Neural cell (in vitro differentiated cells): ENCODE measurements at regions not wholly inside any gene's neighbourhood (a gene's known extent, or its start where the extent isn't known, plus 50 kb on each side); places are given as distances from the start of the nearest gene placed in this dataset.

Source experiments
- H2AFZ ChIP-seq: fragments of 200-600, 300-800 bp; sonication (generic), shearing (Covaris generic); 2 replicates; pipeline ENCODE4 v1.6.0; 2014; ENCODE audit warnings: low read depth, mild to moderate bottlenecking, antibody characterized with exemption, low read length, moderate library complexity
- H3F3A ChIP-seq: fragments of 200-600 bp; shearing (Covaris generic); 2 replicates; pipeline ENCODE4 v1.6.1; 2016; ENCODE audit warnings: mild to moderate bottlenecking, moderate library complexity, mixed read lengths, antibody characterized with exemption, low read length; ENCODE audit not compliant: insufficient read depth, poor library complexity, severe bottlenecking
- H3K27ac ChIP-seq: fragments of 200-600, 300-800 bp; sonication (generic), shearing (Covaris generic); 2 replicates; pipeline ENCODE4 v1.5.1; 2014; ENCODE audit warnings: mild to moderate bottlenecking, low read length, moderate library complexity
- H3K27me3 ChIP-seq: fragments of 300-800, 200-600 bp; sonication (generic), shearing (Covaris generic); 2 replicates; pipeline ENCODE4 v1.6.0; 2014; ENCODE audit warnings: mild to moderate bottlenecking, low read depth, low read length, moderate library complexity; ENCODE audit not compliant: insufficient read depth
- H3K36me3 ChIP-seq: fragments of 300-800, 200-600 bp; sonication (generic), shearing (Covaris generic); 2 replicates; pipeline ENCODE4 v1.5.1; 2014; ENCODE audit warnings: mild to moderate bottlenecking, antibody characterized with exemption, low read length, moderate library complexity; ENCODE audit not compliant: insufficient read depth
- H3K4me2 ChIP-seq: fragments of 300-800, 200-600 bp; sonication (generic), shearing (Covaris generic); 2 replicates; pipeline ENCODE4 v1.6.0; 2014; ENCODE audit warnings: mild to moderate bottlenecking, low read length
- H3K4me3 ChIP-seq: fragments of 300-800, 200-600 bp; sonication (generic), shearing (Covaris generic); 2 replicates; pipeline ENCODE4 v1.5.1; 2014; ENCODE audit warnings: mild to moderate bottlenecking, low read length, moderate library complexity
- H3K79me2 ChIP-seq: fragments of 200-600 bp; shearing (Covaris generic); replicated peaks from 2 replicates; pipeline ENCODE4 v1.6.0; 2014; ENCODE audit warnings: mild to moderate bottlenecking, low read length, moderate library complexity; ENCODE audit not compliant: insufficient read depth
- H3K9ac ChIP-seq: fragments of 300-800, 200-600 bp; sonication (generic), shearing (Covaris generic); 2 replicates; pipeline ENCODE4 v1.6.1; 2016; ENCODE audit warnings: mild to moderate bottlenecking, low read length, mixed read lengths
- H3K9me2 ChIP-seq: fragments of 200-600 bp; shearing (Covaris generic); 2 replicates; pipeline ENCODE4 v1.6.1; 2016; ENCODE audit warnings: mild to moderate bottlenecking, low read length, mixed read lengths; ENCODE audit not compliant: insufficient read depth
- H3K9me3 ChIP-seq: fragments of 200-600, 300-800 bp; sonication (generic), shearing (Covaris generic); 2 replicates; pipeline ENCODE4 v1.6.1; 2016; ENCODE audit warnings: mild to moderate bottlenecking, mixed run types, low read length, moderate library complexity, mixed read lengths
- H4K20me1 ChIP-seq: fragments of 200-600 bp; shearing (Covaris generic); 2 replicates; pipeline ENCODE4 v1.6.1; 2016; ENCODE audit warnings: mild to moderate bottlenecking, mixed run types; ENCODE audit not compliant: insufficient read depth
- CTCF ChIP-seq: fragments of 450-650 bp; IDR thresholded peaks from 2 replicates; pipeline ENCODE4 v1.5.1; 2014; ENCODE audit warnings: antibody characterized with exemption, mild to moderate bottlenecking, moderate library complexity; ENCODE audit not compliant: poor library complexity, severe bottlenecking
- EP300 ChIP-seq: fragments of 450-650 bp; conservative IDR thresholded peaks from 2 replicates; pipeline ENCODE4 v1.6.1; 2014; ENCODE audit warnings: antibody characterized with exemption, mild to moderate bottlenecking, moderate library complexity; ENCODE audit not compliant: poor library complexity, severe bottlenecking
- EZH2 ChIP-seq: fragments of 200-600, 300-800 bp; shearing (Covaris generic), sonication (generic); IDR thresholded peaks from 2 replicates; pipeline ENCODE4 v1.6.1; 2014; ENCODE audit warnings: antibody characterized with exemption, low read length, borderline replicate concordance, mild to moderate bottlenecking; ENCODE audit not compliant: insufficient read depth, poor library complexity, severe bottlenecking
- MXI1 ChIP-seq: fragments of 450-650 bp; conservative IDR thresholded peaks from 2 replicates; pipeline ENCODE4 v1.6.1; 2014; ENCODE audit warnings: antibody characterized with exemption, mild to moderate bottlenecking; ENCODE audit not compliant: poor library complexity, severe bottlenecking
- POLR2AphosphoS5 ChIP-seq: IDR thresholded peaks from 2 replicates; pipeline ENCODE4 v1.6.1; 2012
- RAD21 ChIP-seq: fragments of 450-650 bp; conservative IDR thresholded peaks from 2 replicates; pipeline ENCODE4 v1.6.1; 2014; ENCODE audit warnings: antibody characterized with exemption, mild to moderate bottlenecking, moderate library complexity
- REST ChIP-seq: IDR thresholded peaks from 2 replicates; pipeline ENCODE4 v1.6.1; 2012; ENCODE audit warnings: borderline replicate concordance
- SMC3 ChIP-seq: fragments of 450-650 bp; conservative IDR thresholded peaks from 2 replicates; pipeline ENCODE4 v1.6.1; 2014; ENCODE audit warnings: antibody characterized with exemption, mild to moderate bottlenecking, moderate library complexity; ENCODE audit not compliant: poor library complexity
- TAF1 ChIP-seq: IDR thresholded peaks from 2 replicates; pipeline ENCODE4 v1.6.1; 2012; ENCODE audit warnings: low read depth

- Histone ChIP-seq H3K9ac (no peak overlapping the region), H3K9me3 (no peaks in the 10 kb centered on the region), H3K27ac (peak overlapping the region; percentile 94), H3F3A (peaks cover 5% of the 10 kb centered on the region), H3K27me3 (no peaks in the 10 kb centered on the region), H3K4me3 (no peak overlapping the region), H2AFZ (no peak overlapping the region), H3K4me2 (no peak overlapping the region), H3K9me2 (no peaks in the 10 kb centered on the region), H3K36me3 (no peaks in the 10 kb centered on the region), H4K20me1 (no peaks in the 10 kb centered on the region), H3K79me2 (no peaks in the 10 kb centered on the region)
- TF ChIP-seq CTCF (no peak), POLR2AphosphoS5 (no peak), RAD21 (no peak), EZH2 (no peak), REST (no peak), EP300 (no peak)
Observed at GRCh38 chr12:91383099-91383498, 200.5 kb upstream of the DCN start.

GRCh38 chr12:91382081-91382543 is 199.5 kb upstream of the DCN start:
- TF ChIP-seq EP300 (peak; percentile 21), SMC3 (peak; percentile 94), TAF1 (no peak), POLR2AphosphoS5 (no peak), EZH2 (no peak), REST (no peak), MXI1 (no peak), RAD21 (peak; percentile 98), CTCF (peak; percentile 97)
- no peaks in the 10 kb centered on the region for H3K36me3 ChIP-seq
- no peaks in the 10 kb centered on the region for H3K9me2 ChIP-seq
- peak overlapping the region; percentile 34 for H2AFZ ChIP-seq
- H3K9me3 ChIP-seq = no peaks in the 10 kb centered on the region
- peak overlapping the region; percentile 73 for H3K9ac ChIP-seq
- peak overlapping the region; percentile 63 for H3K4me3 ChIP-seq
- peaks cover 5% of the 10 kb centered on the region for H3F3A ChIP-seq
- H4K20me1 ChIP-seq = no peaks in the 10 kb centered on the region
- peak overlapping the region; percentile 82 for H3K4me2 ChIP-seq
- peak overlapping the region; percentile 94 for H3K27ac ChIP-seq
- no peaks in the 10 kb centered on the region for H3K79me2 ChIP-seq
- no peaks in the 10 kb centered on the region for H3K27me3 ChIP-seq
